NCI-H526 treated with DMSO at 0.1 percent for 48 hours (cell line): ENCODE measurements at regions not wholly inside any gene's neighbourhood (a gene's known extent, or its start where the extent isn't known, plus 50 kb on each side); places are given as distances from the start of the nearest gene placed in this dataset.

Source experiments
- DNase-seq: peaks from one replicate; lab custom pipeline; 2025; lab: John Stamatoyannopoulos, UW

- no peak for DNase-seq
Observed at GRCh38 chr6:23170049-23170448, 600.7 kb downstream of the HDGFL1 start.

- no peak for DNase-seq
Observed at GRCh38 chr6:23173234-23173633, 603.9 kb downstream of the HDGFL1 start.

GRCh38 chr6:23174781-23175361 lies 605.5 kb downstream of the HDGFL1 start:
- no peak for DNase-seq

DNA sequence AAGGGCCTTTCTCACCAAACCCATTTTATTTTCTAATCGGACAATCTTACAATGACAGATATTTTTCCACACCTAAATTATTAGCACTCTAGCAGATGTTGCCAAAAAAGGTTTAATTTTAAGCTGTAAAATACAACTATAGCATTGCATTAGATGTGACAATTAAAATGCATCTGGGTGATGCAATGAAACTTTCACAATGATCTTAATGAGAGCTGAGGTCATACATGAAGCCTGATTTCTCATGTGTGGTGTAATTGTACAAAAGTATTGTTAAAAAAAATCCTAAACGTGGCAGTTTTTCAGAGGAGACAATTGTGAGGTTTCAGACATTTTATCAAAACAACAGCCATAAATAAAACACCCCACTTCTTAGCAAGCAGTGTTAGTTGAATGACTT lies 606.0 kb downstream of the HDGFL1 start:
- no peak for DNase-seq

DNA sequence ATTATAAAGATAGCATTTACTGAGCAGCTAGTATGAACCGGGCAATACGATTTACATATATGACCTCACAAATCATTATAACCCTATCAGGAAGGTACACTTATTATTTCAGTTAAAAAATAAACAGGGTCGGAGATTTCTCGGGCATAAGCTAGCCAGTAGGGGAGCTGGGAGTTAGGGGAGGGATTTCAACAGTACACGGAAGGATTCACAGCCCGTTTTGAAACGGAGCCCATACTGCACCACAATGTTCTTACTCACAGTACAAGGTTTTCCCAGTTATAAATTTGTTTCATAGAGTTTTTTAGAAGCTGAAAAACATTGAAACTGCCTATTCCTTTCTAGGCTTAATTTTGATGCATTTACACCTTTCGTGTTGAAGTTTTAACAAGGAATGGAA lies 607.1 kb downstream of the HDGFL1 start:
- DNase-seq, result no peak

- DNase-seq, result no peak
Observed at GRCh38 chr6:23176883-23177282, 607.5 kb downstream of the HDGFL1 start.

GRCh38 chr6:23177806-23178205 lies 608.4 kb downstream of the HDGFL1 start:
- DNase-seq, result no peak

GRCh38 chr6:23179994-23180393 lies 610.6 kb downstream of the HDGFL1 start:
- no peak for DNase-seq

DNA sequence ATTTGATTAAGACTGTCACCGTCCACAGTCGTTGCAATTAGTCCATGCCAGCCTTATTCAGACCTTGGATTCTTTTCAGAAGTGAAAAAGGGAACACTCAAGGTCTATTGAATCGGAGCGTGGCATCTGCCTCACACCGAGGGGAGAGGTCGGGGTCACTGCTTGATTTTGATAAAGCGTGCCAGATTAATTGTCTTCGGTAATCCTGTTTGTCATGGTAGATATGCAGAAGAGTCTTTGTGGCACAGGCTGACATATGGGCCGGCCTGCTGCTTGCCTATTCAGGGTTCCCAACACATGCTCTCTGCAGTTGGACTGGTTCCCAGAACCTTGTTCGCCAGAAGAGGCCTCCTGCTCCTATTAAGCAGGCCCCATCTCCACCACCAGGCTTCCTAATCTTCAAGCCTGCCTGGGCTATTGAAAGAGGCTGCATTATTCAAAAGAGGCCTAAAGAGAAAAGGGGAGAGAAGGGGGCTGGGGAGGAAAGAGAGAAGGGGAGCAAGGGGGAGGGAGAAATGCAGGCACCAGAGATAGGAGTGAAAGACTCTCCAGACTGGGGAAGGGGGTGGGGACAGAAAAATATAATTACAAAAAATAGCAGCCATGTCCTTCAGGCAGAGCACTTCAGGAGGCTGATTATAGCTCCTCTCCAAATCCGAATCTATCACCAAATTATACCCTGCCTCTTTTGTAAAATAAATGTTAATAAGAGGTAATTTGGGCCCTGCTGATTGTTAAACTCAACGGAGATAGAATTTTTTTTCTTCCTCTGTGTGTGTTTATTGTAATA lies 611.3 kb downstream of the HDGFL1 start:
- no peak for DNase-seq

- DNase-seq, result no peak
Observed at GRCh38 chr6:23181356-23182110, 612.2 kb downstream of the HDGFL1 start.

- DNase-seq, result no peak
Observed at GRCh38 chr6:23183846-23184245, 614.5 kb downstream of the HDGFL1 start.

- DNase-seq, result no peak
Observed at GRCh38 chr6:23184351-23184750, 615.0 kb downstream of the HDGFL1 start.

DNA sequence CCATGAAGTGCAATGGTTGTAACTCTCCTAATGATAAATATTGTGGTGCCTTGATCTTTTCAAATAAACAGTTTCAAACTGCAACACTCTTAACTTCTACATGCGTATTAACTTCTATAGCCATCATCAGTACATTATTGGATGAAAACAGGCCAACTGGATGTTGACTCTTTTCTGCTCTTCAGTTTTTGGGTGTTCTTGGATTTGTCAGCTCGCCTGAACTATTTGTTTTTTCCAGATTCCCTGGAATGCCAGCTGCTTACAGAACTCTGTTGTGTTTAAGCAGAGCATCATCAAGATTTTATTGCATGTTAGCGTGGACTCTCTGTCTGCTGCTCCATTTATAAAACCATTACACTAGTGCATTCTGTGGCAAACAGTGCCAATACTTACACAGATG lies 626.1 kb downstream of the HDGFL1 start:
- DNase-seq, result no peak

DNA sequence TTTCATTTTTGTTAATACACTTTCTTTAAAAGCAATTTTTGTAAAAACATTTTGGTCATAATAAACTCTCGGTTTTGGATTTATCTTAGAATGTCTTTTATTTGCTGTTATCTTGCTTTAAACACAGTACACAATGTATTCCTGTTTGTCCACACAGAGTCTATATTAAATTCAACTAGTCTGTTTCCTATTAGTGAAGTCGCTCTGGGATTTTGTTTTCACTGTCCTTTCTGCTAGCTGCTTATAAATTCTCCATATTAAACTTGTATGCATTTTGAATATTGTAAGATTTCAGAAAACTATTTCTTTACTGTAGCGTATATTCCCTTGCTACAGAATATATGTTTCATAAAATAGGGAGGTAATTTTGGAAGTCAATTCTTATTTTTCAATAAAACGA lies 630.2 kb downstream of the HDGFL1 start:
- no peak for DNase-seq

DNA sequence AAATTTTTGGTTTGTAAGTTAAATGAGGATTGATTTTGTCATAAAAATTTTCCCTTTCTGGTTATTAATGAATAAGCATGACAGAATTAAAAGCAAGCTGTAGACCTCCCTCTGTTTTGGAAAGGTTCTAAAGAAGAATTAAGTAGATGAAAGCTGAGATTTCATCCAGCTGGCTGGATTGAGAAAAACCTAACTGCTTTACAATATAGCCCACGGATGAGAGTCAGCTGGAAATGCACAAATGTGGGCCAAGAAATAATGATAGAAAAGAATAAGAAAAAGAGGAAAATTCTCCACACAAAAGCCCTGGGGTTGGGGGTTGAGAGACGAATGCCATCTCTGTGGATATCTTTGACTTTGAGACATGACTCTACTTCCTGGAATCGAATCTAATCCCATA lies 631.6 kb downstream of the HDGFL1 start:
- DNase-seq, result no peak

DNA sequence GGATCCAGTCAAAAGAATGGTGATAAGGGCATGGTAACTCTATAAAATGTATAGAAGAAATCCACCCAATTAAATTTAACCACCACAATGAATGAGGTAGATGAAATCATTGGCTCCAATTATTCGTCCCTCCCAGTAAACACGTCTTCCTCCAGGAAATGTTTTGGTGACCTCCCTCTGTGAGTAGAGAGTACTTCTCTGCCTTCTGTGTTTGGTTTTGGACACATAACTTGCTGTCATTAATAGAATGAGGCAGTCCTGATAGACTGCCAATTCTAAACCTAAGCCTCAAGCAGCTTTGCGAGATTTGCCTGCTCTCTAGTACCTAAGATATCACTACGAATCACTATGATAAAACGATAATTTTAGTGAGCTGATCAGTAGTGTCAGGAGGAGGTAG lies 632.8 kb downstream of the HDGFL1 start:
- no peak for DNase-seq

DNA sequence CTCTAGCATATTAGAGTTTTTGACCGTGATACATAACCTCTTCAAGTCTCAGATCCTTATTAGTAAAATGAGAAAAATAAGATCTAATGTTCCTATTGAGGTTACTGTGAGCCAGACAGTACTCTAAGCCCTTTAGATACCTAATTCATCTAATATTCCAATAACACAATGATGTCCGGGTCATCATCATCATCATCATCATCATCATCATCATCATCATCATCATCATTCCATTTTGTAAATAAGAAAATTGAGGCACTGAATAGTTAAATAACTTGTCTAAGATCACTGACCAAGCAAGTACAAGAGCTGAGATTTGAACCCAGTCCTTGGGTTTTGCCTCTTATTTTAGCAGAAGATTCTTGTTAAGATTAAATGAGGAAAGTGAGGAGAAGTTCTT lies 643.0 kb downstream of the HDGFL1 start:
- no peak for DNase-seq

GRCh38 chr6:23213193-23213592 lies 643.8 kb downstream of the HDGFL1 start:
- no peak for DNase-seq

GRCh38 chr6:23213651-23214050 lies 644.3 kb downstream of the HDGFL1 start:
- DNase-seq, result no peak

DNA sequence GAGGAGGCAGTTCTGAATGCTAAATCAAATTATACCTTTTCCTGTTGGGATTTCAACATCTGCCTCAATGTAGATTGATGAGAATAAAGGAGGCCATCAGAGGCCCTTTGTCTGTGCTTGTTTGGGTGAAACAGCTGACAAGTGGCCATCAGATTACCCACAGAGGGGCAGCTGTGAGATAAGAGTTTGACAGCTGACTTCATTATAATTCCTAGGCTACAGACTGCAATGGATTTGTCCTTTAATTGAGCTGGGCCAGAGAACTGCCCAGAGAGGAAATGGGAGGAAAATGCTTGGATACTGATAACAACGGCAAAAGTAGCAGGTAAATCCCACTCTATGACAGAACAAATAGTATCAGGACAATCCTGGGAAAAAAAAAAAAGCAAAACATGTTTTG lies 649.4 kb downstream of the HDGFL1 start:
- no peak for DNase-seq

DNA sequence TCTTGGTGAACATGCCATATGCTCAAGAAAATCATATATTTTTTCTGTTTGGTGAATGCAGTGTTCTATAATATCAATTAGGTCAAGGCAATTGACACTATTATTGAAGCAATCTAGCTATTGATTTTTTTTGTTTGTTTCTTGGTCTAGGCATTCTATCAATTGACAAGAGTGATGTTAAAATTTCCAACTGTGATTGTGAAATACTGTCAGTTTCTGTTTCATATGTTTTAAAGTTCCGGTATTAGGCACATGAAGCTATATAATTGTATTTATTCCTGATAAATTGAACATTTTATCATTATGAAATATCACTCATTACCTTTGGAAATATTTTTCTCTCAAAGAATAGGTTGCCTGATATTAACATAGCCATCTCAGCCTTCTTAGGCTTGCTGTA lies 653.4 kb downstream of the HDGFL1 start:
- no peak for DNase-seq

GRCh38 chr6:23224540-23224939 lies 655.2 kb downstream of the HDGFL1 start:
- no peak for DNase-seq

DNA sequence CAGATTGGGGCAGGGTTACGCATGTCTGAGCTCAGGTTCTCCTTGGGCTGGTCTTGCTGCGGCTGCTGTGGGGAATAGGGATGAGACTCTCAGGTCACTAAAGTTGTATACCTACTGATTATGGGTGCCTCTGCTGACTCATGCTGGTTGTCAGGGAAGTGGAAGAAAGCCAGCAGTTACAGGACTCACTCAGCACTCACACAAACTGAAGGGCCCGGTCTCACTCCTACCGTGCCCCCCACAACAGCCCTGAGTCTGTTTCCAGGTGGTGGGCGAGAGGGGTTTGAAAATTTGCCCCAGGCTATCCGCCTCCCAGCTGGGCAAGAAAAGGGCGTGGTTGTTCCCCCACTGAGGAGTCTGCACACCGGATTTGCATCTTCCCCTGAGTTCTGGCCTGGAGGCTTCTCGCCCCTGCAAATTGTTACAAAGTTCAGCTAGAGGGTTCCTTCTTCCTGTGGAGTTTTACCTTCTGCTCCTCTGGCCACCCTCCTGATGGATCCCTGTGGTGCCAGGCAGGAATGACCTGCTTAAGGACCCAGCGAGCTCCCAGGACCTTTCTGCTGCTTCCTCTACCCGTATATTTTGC lies 659.2 kb downstream of the HDGFL1 start:
- no peak for DNase-seq
